Left lung (tissue), 4 donors: ENCODE measurements at regions not wholly inside any gene's neighbourhood (a gene's known extent, or its start where the extent isn't known, plus 50 kb on each side); places are given as distances from the start of the nearest gene placed in this dataset.

ENCODE experiments used
- ATAC-seq: fragments of 200-7000 bp; cut with Tn5 transposase; one replicate; pipeline ENCODE4 v1.9.1; 2020; ENCODE audit warnings: moderate library complexity
- DNase-seq, 4 donors: peaks; one replicate each; pipeline ENCODE4 v3.0.0-alpha.2; 2013 to 2020
- H3K27ac ChIP-seq, 2 donors: fragments of 200-600 bp; sonication (generic) in 1 of 2; one replicate each; pipeline versions ENCODE4 v1.5.0 to v1.8.0; 2020 to 2021
- H3K27me3 ChIP-seq, 2 donors: fragments of 200-600 bp; sonication (generic) in 1 of 2; one replicate each; pipeline versions ENCODE4 v1.5.0 to v1.8.0; 2020 to 2021
- H3K36me3 ChIP-seq, 2 donors: fragments of 200-600 bp; sonication (generic) in 1 of 2; one replicate each; pipeline versions ENCODE4 v1.5.0 to v1.8.0; 2020 to 2021
- H3K4me1 ChIP-seq, 2 donors: fragments of 200-600 bp; one replicate each; pipeline ENCODE4 v1.8.0; 2021
- H3K4me3 ChIP-seq, 2 donors: fragments of 200-600 bp; sonication (generic) in 1 of 2; one replicate each; pipeline versions ENCODE4 v1.5.0 to v1.8.0; 2020 to 2021; ENCODE audit warnings: mild to moderate bottlenecking in 1 of 2
- H3K9me3 ChIP-seq, 2 donors: fragments of 200-600 bp; sonication (generic) in 1 of 2; one replicate each; pipeline versions ENCODE4 v1.5.0 to v1.8.0; 2020 to 2021
- CTCF ChIP-seq, 2 donors: fragments of 200-600 bp; sonication (generic) in 1 of 2; IDR thresholded peaks; one replicate each; pipeline versions ENCODE4 v1.5.0 to v1.8.0; 2021; ENCODE audit warnings: antibody characterized with exemption in 2 of 2
- intact Hi-C, 2 donors: fragments of 100-400 bp; cut with DNase I; formaldehyde crosslinking; loops; one replicate each; pipeline versions ENCODE4 v1.11.2 to v1.14.2; 2022
- donor health status: DM: no; HTN: yes; CAD: no.
- donor health status: DM: no; HTN: no; CAD: no.

- TF ChIP-seq CTCF (IDR thresholded peaks at IDR 0.05) = no peak
- Histone ChIP-seq H3K27me3 (no peaks in the 10 kb centered on the region), H3K36me3 (no peaks in the 10 kb centered on the region), H3K9me3 (peaks cover 0 to 4% of the 10 kb centered on the region in 2 donors), H3K4me1 (no peaks in the 10 kb centered on the region), H3K27ac (no peak overlapping the region), H3K4me3 (no peak overlapping the region)
- ATAC-seq (no peak), DNase-seq (no peak)
- intact Hi-C loops = no loop called here
Measured at GRCh38 chr13:19252381-19252780, 70.8 kb upstream of the TUBA3C start.

- no peak for TF ChIP-seq CTCF (IDR thresholded peaks at IDR 0.05)
- H3K36me3 ChIP-seq = no peaks in the 10 kb centered on the region
- ATAC-seq (no peak), DNase-seq (no peak)
- H3K27ac ChIP-seq = no peak overlapping the region
- no peaks in the 10 kb centered on the region for H3K4me1 ChIP-seq
- H3K27me3 ChIP-seq = no peaks in the 10 kb centered on the region
- peaks cover 0 to 5% of the 10 kb centered on the region in 2 donors for H3K9me3 ChIP-seq
- intact Hi-C loops = no loop called here
- H3K4me3 ChIP-seq = no peak overlapping the region
Measured at GRCh38 chr13:19239114-19239860, 57.7 kb upstream of the TUBA3C start.
